ENCODE measurements at regions not wholly inside any gene's neighbourhood (a gene's known extent, or its start where the extent isn't known, plus 50 kb on each side); places are given as distances from the start of the nearest gene placed in this dataset.

GRCh38 chr12:73262788-73263381, 990.7 kb downstream of the TRHDE start:
- no peak for TF ChIP-seq POLR2A (IDR thresholded peaks at IDR 0.05)
- TF ChIP-seq, protein P1, sequence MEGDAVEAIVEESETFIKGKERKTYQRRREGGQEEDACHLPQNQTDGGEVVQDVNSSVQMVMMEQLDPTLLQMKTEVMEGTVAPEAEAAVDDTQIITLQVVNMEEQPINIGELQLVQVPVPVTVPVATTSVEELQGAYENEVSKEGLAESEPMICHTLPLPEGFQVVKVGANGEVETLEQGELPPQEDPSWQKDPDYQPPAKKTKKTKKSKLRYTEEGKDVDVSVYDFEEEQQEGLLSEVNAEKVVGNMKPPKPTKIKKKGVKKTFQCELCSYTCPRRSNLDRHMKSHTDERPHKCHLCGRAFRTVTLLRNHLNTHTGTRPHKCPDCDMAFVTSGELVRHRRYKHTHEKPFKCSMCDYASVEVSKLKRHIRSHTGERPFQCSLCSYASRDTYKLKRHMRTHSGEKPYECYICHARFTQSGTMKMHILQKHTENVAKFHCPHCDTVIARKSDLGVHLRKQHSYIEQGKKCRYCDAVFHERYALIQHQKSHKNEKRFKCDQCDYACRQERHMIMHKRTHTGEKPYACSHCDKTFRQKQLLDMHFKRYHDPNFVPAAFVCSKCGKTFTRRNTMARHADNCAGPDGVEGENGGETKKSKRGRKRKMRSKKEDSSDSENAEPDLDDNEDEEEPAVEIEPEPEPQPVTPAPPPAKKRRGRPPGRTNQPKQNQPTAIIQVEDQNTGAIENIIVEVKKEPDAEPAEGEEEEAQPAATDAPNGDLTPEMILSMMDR (IDR thresholded peaks at IDR 0.05): no peak
- intact Hi-C loops (cut with DNase I; ENCODE audit: low total_unique reads): no loop called here
- WGBS, 2 donors: 11% methylated on average over 1 of the region's 1 CpG
- no peak for DNase-seq (ENCODE audit: low spot score in 2 of 2)
- H3K4me3 ChIP-seq (ENCODE audit: low read depth, poor library complexity, severe bottlenecking): no peak overlapping the region

DNA sequence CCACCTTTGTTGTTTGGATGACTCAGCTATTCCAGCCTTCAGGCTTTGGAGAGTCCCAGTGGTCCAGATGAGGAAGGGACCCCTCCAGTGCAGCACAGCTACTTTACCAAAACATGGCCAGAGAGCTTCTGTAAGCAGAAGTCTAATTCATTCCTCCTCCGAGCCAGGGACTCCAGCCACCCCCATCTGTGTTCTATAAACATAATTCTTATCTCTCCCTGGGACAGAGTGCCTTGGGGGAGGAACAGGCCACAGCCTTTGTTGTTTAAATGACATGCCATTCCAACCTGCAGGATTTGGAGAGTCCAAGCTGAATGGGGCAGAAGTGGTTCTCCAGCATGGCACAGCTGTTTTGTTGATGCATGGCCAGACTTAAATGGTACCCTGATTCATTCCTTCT, 994.0 kb downstream of the TRHDE start:
- TF ChIP-seq, protein P1 (IDR thresholded peaks at IDR 0.05): no peak
- no peak for TF ChIP-seq POLR2A (IDR thresholded peaks at IDR 0.05)
- intact Hi-C loops (cut with DNase I; ENCODE audit: low total_unique reads): no loop called here
- 45 to 50% methylated on average over 1 of the region's 1 CpG for WGBS, 2 donors
- no peak overlapping the region for H3K4me3 ChIP-seq (ENCODE audit: low read depth, poor library complexity, severe bottlenecking)
- DNase-seq (ENCODE audit: low spot score in 2 of 2): no peak

- intact Hi-C loops (cut with DNase I; ENCODE audit: low total_unique reads): no loop called here
- TF ChIP-seq, protein P1 (IDR thresholded peaks at IDR 0.05): no peak
- TF ChIP-seq POLR2A (IDR thresholded peaks at IDR 0.05): no peak
- DNase-seq (ENCODE audit: low spot score in 2 of 2): no peak
- WGBS, 2 donors: 61 to 63% methylated on average over 3 of the region's 3 CpGs
- H3K4me3 ChIP-seq (ENCODE audit: low read depth, poor library complexity, severe bottlenecking): no peak overlapping the region
These were observed 1002.8 kb downstream of the TRHDE start for GRCh38 chr12:73274976-73275375.

GRCh38 chr12:73277971-73278370, 1005.8 kb downstream of the TRHDE start:
- no peak overlapping the region for H3K4me3 ChIP-seq (ENCODE audit: low read depth, poor library complexity, severe bottlenecking)
- intact Hi-C loops (cut with DNase I; ENCODE audit: low total_unique reads): no loop called here
- DNase-seq (ENCODE audit: low spot score in 2 of 2): no peak
- TF ChIP-seq POLR2A (IDR thresholded peaks at IDR 0.05): no peak
- TF ChIP-seq, protein P1 (IDR thresholded peaks at IDR 0.05): no peak

GRCh38 chr12:73301530-73301929, 1029.4 kb downstream of the TRHDE start:
- TF ChIP-seq, protein P1 (IDR thresholded peaks at IDR 0.05): no peak
- TF ChIP-seq POLR2A (IDR thresholded peaks at IDR 0.05): no peak
- intact Hi-C loops (cut with DNase I; ENCODE audit: low total_unique reads): no loop called here
- 59% methylated on average over 2 of the region's 2 CpGs for whole genome bisulfite sequencing, 2 donors
- no peak overlapping the region for H3K4me3 ChIP-seq (ENCODE audit: low read depth, poor library complexity, severe bottlenecking)
- DNase-seq (ENCODE audit: low spot score in 2 of 2): no peak

GRCh38 chr12:73307260-73307659, 1035.1 kb downstream of the TRHDE start:
- no peak overlapping the region for H3K4me3 ChIP-seq (ENCODE audit: low read depth, poor library complexity, severe bottlenecking)
- no peak for DNase-seq (ENCODE audit: low spot score in 2 of 2)
- 78 to 83% methylated on average over 2 of the region's 2 CpGs for WGBS, 2 donors
- intact Hi-C loops (cut with DNase I; ENCODE audit: low total_unique reads): no loop called here
- TF ChIP-seq, protein P1 (IDR thresholded peaks at IDR 0.05): no peak
- no peak for TF ChIP-seq POLR2A (IDR thresholded peaks at IDR 0.05)
